Lung (tissue), 11 donors: ENCODE measurements at regions not wholly inside any gene's neighbourhood (a gene's known extent, or its start where the extent isn't known, plus 50 kb on each side); places are given as distances from the start of the nearest gene placed in this dataset.

Source experiments
- ATAC-seq: fragments of 200-7000 bp; cut with Tn5 transposase; one replicate; pipeline ENCODE4 v1.9.1; 2020; ENCODE audit warnings: moderate number of reproducible peaks; ENCODE audit not compliant: insufficient read depth, low FRiP score
- DNase-seq, 3 donors: peaks; one replicate each; pipeline ENCODE4 v3.0.0-alpha.2; 2013 to 2017
- H3K27ac ChIP-seq, 2 donors: one replicate each; pipeline ENCODE4 v1.5.1; 2013; ENCODE audit warnings: mild to moderate bottlenecking in 2 of 2, moderate library complexity in 2 of 2, control low read depth in 1 of 2, inconsistent platforms in 1 of 2, low read depth in 1 of 2, low read length in 1 of 2
- H3K27me3 ChIP-seq, 3 donors: one replicate each; pipeline ENCODE4 v1.5.1; 2013; ENCODE audit warnings: low read length in 2 of 3; ENCODE audit not compliant: control insufficient read depth in 3 of 3, insufficient read depth in 3 of 3
- H3K36me3 ChIP-seq, 4 donors: one replicate each; pipeline ENCODE4 v1.5.1; 2013; ENCODE audit warnings: low read length in 4 of 4, mild to moderate bottlenecking in 1 of 4, moderate library complexity in 1 of 4; ENCODE audit not compliant: control insufficient read depth in 4 of 4, insufficient read depth in 4 of 4
- H3K4me1 ChIP-seq, 5 donors: one replicate each; pipeline ENCODE4 v1.5.1; 2013; ENCODE audit warnings: low read length in 5 of 5, mild to moderate bottlenecking in 2 of 5, moderate library complexity in 1 of 5; ENCODE audit not compliant: control insufficient read depth in 5 of 5, insufficient read depth in 5 of 5
- H3K4me3 ChIP-seq: one replicate; pipeline ENCODE4 v1.5.1; 2013; ENCODE audit warnings: mild to moderate bottlenecking, control low read depth, moderate library complexity
- H3K9ac ChIP-seq, 2 donors: one replicate each; pipeline ENCODE4 v1.5.1; 2013; ENCODE audit warnings: low read length in 2 of 2, control low read depth in 1 of 2; ENCODE audit not compliant: insufficient read depth in 1 of 2
- H3K9me3 ChIP-seq, 4 donors: one replicate each; pipeline ENCODE4 v1.5.1; 2013; ENCODE audit warnings: low read length in 3 of 4, mild to moderate bottlenecking in 1 of 4, moderate library complexity in 1 of 4; ENCODE audit not compliant: control insufficient read depth in 4 of 4, insufficient read depth in 3 of 4
- CTCF ChIP-seq: IDR thresholded peaks from 2 replicates; pipeline ENCODE4 v1.5.1; 2012; ENCODE audit warnings: mild to moderate bottlenecking; ENCODE audit errors: control extremely low read depth, extremely low read depth
- WGBS, 2 donors: extraction: QIAGEN DNeasy Blood & Tissue Kit; methylation state at CpG; one replicate each; pipeline ENCODE4 v1.1.7; 2013; 5-methylcytosine and 5-hydroxymethylcytosine counted together
- donor health status: control.
- donor health status: control.
- donor health status: Bipolar disorder and iron deficiency.
- donor health status: healthy.
- donor health status: DM: yes; HTN: yes; CAD: no.

DNA sequence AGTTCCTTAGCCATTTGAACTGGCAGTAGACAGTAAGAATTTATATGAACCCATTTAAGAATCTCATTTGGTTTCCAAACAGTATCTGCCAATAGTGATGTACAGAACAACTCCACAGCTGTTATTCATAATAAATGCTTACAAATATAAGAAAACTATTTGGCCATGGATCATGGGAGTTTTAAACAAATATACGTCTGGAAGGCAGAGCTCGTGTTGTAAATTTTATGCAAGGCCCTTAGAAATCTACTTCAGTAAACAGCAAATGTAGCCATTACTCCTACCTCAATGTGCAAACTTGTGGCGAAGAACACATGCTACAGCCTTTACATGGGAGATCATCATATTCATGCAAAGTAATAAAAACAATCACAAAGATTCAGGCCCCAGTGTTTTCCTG lies 65.3 kb upstream of the NANOGP8 start:
- 89 to 97% methylated on average over 3 of the region's 3 CpGs for WGBS, 2 donors
- Histone ChIP-seq H3K27me3 (no peaks in the 10 kb centered on the region), H3K4me3 (no peak overlapping the region), H3K4me1 (peaks cover 0 to 25% (median 0%) of the 10 kb centered on the region in 5 donors), H3K9me3 (no peaks in the 10 kb centered on the region), H3K36me3 (no peaks in the 10 kb centered on the region), H3K9ac (no peak overlapping the region), H3K27ac (no peak overlapping the region)
- no peak for TF ChIP-seq CTCF
- ATAC-seq (no peak), DNase-seq (peak in 2 of 3 donors; percentile 75 to 85)

GRCh38 chr15:35145336-35145735 lies 60.2 kb upstream of the NANOGP8 start:
- 78 to 97% methylated on average over 1 of the region's 1 CpG for WGBS, 2 donors
- Histone ChIP-seq H3K4me3 (no peak overlapping the region), H3K9me3 (no peaks in the 10 kb centered on the region), H3K9ac (no peak overlapping the region), H3K27ac (no peak overlapping the region), H3K36me3 (no peaks in the 10 kb centered on the region), H3K27me3 (no peaks in the 10 kb centered on the region), H3K4me1 (peaks cover 0 to 44% (median 0%) of the 10 kb centered on the region in 5 donors)
- ATAC-seq (no peak), DNase-seq (peak; percentile 23 to 72 (median 66))
- TF ChIP-seq CTCF: no peak

DNA sequence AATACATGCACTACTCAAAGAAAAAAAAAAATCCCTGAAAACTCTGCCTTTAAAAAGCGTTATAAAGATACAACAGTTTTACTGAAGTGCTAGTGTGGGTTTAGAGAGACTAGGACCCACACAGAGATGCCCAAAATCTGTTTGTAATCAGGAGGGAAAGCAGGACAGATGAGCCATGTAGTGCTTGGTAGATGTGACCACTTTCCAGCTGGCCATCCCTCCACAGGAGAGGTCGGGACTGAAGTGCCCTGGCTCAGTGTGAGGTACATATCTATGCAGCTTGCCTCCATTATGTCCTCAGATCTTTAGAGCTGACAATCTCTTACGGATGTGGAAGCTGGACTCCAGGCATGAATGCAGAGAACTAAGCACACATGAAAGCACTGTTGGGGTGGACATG lies 57.5 kb upstream of the NANOGP8 start:
- no peak for TF ChIP-seq CTCF
- no peak overlapping the region for H3K27ac ChIP-seq
- ATAC-seq (no peak), DNase-seq (peak in 1 of 3 donors; percentile 12)
- no peaks in the 10 kb centered on the region for H3K36me3 ChIP-seq
- H3K27me3 ChIP-seq: no peaks in the 10 kb centered on the region
- H3K4me3 ChIP-seq: no peak overlapping the region
- H3K9me3 ChIP-seq: peaks cover 0 to 2% (median 0%) of the 10 kb centered on the region in 4 donors
- peaks cover 0 to 36% (median 0%) of the 10 kb centered on the region in 5 donors for H3K4me1 ChIP-seq
- 74 to 90% methylated on average over 3 of the region's 3 CpGs for WGBS, 2 donors
- H3K9ac ChIP-seq: no peak overlapping the region
